ENCODE measurements at regions not wholly inside any gene's neighbourhood (a gene's known extent, or its start where the extent isn't known, plus 50 kb on each side); places are given as distances from the start of the nearest gene placed in this dataset.

DNA sequence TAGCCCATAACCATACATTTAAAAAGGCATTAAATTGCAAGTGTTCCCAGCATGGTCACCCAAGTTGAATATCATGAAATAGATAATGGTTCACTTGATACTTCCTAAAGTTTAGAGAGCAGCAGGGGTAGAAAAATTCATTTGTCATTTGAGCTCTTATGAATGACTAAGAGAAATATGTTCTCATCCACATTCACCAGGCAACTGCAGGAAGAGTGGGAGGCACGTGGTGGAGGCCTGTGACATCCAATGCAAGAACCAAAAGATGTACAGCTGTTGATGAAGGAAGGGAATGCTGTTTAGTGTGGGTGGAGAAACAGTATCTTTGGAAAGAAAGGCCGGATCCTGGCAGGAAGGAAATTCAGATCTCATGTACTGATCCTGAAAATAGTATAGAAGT, 473.1 kb downstream of the ADGRL2 start:
- Histone ChIP-seq H3K27ac (ENCODE audit: low read depth, low read length) (no peak overlapping the region), H3K9me3 (ENCODE audit: control insufficient read depth in 5 of 5, low read length in 5 of 5) (peaks cover 0 to 3% (median 0%) of the 10 kb centered on the region in 5 donors), H3K27me3 (ENCODE audit: control insufficient read depth in 5 of 5, insufficient read depth in 4 of 5, low read length in 5 of 5) (no peaks in the 10 kb centered on the region), H3K9ac (ENCODE audit: low read length in 5 of 5) (no peak overlapping the region), H3K36me3 (ENCODE audit: control insufficient read depth in 5 of 5, insufficient read depth in 5 of 5, low read length in 5 of 5) (no peaks in the 10 kb centered on the region), H3K4me3 (ENCODE audit: low read depth in 1 of 5, low read length in 5 of 5) (no peak overlapping the region), H3K4me1 (ENCODE audit: control insufficient read depth in 5 of 5, insufficient read depth in 5 of 5, low read length in 5 of 5) (peaks cover 0 to 2% (median 0%) of the 10 kb centered on the region in 5 donors)

DNA sequence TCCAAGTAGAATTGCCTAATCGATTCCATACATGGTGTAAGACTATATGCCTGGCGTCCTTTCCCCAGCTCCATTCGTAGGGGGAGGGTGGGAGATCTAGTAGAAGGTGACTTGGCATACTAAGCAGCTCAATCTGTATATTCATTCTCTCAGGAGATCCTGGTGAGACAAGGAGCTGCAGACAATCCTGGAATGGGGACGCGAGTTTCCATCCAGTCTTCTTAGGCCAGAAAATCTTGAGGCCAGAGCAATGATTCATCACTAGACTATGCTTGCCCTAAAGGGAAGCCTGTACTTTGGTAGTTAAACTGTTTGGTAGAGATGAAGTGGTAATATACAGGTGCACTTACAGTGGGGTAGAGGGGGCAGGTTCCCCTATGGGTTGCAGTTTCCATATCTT, 468.7 kb downstream of the ADGRL2 start:
- H3K27me3 ChIP-seq (ENCODE audit: control insufficient read depth in 5 of 5, insufficient read depth in 4 of 5, low read length in 5 of 5): no peaks in the 10 kb centered on the region
- peaks cover 0 to 3% (median 0%) of the 10 kb centered on the region in 5 donors for H3K9me3 ChIP-seq (ENCODE audit: control insufficient read depth in 5 of 5, low read length in 5 of 5)
- H3K4me3 ChIP-seq (ENCODE audit: low read depth in 1 of 5, low read length in 5 of 5): no peak overlapping the region
- H3K4me1 ChIP-seq (ENCODE audit: control insufficient read depth in 5 of 5, insufficient read depth in 5 of 5, low read length in 5 of 5): peaks cover 0 to 2% (median 0%) of the 10 kb centered on the region in 5 donors
- H3K27ac ChIP-seq (ENCODE audit: low read depth, low read length): no peak overlapping the region
- no peaks in the 10 kb centered on the region for H3K36me3 ChIP-seq (ENCODE audit: control insufficient read depth in 5 of 5, insufficient read depth in 5 of 5, low read length in 5 of 5)
- no peak overlapping the region for H3K9ac ChIP-seq (ENCODE audit: low read length in 5 of 5)

DNA sequence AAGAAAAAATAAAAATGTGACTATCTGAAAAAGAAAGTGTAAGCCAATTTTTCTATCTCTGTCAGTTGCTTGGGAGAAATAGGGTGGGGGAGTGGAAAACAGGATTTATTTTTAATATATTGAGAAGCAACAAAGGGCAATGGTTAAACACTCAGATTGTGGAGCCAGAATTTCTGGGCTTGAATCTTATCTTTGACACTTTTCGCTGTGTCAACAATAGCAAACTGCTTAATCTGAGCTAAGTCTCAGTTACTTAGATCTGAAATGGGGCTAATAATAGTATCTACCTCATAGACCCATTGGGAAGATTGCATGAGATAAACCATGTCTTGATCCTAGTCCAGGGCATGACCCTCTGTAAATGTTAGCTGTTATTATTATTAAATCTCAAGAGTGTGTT, 468.1 kb downstream of the ADGRL2 start:
- H3K36me3 ChIP-seq (ENCODE audit: control insufficient read depth in 5 of 5, insufficient read depth in 5 of 5, low read length in 5 of 5): no peaks in the 10 kb centered on the region
- peaks cover 0 to 3% (median 0%) of the 10 kb centered on the region in 5 donors for H3K9me3 ChIP-seq (ENCODE audit: control insufficient read depth in 5 of 5, low read length in 5 of 5)
- no peaks in the 10 kb centered on the region for H3K27me3 ChIP-seq (ENCODE audit: control insufficient read depth in 5 of 5, insufficient read depth in 4 of 5, low read length in 5 of 5)
- no peak overlapping the region for H3K27ac ChIP-seq (ENCODE audit: low read depth, low read length)
- H3K4me1 ChIP-seq (ENCODE audit: control insufficient read depth in 5 of 5, insufficient read depth in 5 of 5, low read length in 5 of 5): peaks cover 0 to 2% (median 0%) of the 10 kb centered on the region in 5 donors
- no peak overlapping the region for H3K4me3 ChIP-seq (ENCODE audit: low read depth in 1 of 5, low read length in 5 of 5)
- no peak overlapping the region for H3K9ac ChIP-seq (ENCODE audit: low read length in 5 of 5)

DNA sequence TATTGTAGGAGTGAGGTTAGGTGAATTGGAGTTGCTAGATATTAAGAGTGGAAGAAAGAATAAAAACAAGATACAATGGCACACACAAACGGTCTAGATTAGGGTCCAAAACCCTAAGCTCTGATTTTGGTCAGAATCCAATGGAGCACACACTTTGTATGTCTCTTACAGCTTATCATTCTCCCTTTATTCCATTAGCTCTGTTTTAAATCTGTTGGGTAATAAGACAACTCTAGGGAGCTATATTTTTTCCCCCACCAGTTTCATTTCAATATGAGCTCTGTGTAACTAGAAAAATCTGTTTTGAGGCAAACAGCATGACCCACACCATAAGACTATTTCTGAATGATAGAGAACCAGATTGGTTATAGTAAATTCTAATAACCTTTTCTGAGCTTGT, 465.6 kb downstream of the ADGRL2 start:
- Histone ChIP-seq H3K9ac (ENCODE audit: low read length in 5 of 5) (no peak overlapping the region), H3K9me3 (ENCODE audit: control insufficient read depth in 5 of 5, low read length in 5 of 5) (peaks cover 0 to 3% (median 0%) of the 10 kb centered on the region in 5 donors), H3K4me3 (ENCODE audit: low read depth in 1 of 5, low read length in 5 of 5) (no peak overlapping the region), H3K27me3 (ENCODE audit: control insufficient read depth in 5 of 5, insufficient read depth in 4 of 5, low read length in 5 of 5) (no peaks in the 10 kb centered on the region), H3K4me1 (ENCODE audit: control insufficient read depth in 5 of 5, insufficient read depth in 5 of 5, low read length in 5 of 5) (peaks cover 0 to 2% (median 0%) of the 10 kb centered on the region in 5 donors), H3K27ac (ENCODE audit: low read depth, low read length) (no peak overlapping the region), H3K36me3 (ENCODE audit: control insufficient read depth in 5 of 5, insufficient read depth in 5 of 5, low read length in 5 of 5) (no peaks in the 10 kb centered on the region)

DNA sequence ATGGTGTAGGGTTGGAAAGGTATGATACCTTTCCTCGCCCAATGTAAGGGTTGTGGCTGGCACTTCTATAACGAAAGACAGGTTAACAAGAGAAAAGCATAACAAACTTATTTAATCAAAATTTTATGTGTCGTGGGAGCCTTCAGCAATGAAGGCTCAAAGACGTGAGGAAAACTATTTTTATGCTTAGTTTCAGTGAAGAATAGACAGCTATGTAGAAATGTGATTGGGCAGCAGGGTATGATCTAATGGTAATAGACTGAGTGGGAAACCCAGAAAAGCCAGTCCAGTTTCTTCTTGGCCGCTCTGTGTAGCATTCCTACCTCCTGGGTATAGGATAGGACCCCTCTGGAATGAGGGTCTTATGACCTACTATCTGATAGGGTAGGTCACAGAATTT, 464.7 kb downstream of the ADGRL2 start:
- no peaks in the 10 kb centered on the region for H3K9me3 ChIP-seq (ENCODE audit: control insufficient read depth in 5 of 5, low read length in 5 of 5)
- peaks cover 0 to 2% (median 0%) of the 10 kb centered on the region in 5 donors for H3K4me1 ChIP-seq (ENCODE audit: control insufficient read depth in 5 of 5, insufficient read depth in 5 of 5, low read length in 5 of 5)
- no peaks in the 10 kb centered on the region for H3K27me3 ChIP-seq (ENCODE audit: control insufficient read depth in 5 of 5, insufficient read depth in 4 of 5, low read length in 5 of 5)
- H3K27ac ChIP-seq (ENCODE audit: low read depth, low read length): no peak overlapping the region
- no peak overlapping the region for H3K9ac ChIP-seq (ENCODE audit: low read length in 5 of 5)
- H3K36me3 ChIP-seq (ENCODE audit: control insufficient read depth in 5 of 5, insufficient read depth in 5 of 5, low read length in 5 of 5): no peaks in the 10 kb centered on the region
- no peak overlapping the region for H3K4me3 ChIP-seq (ENCODE audit: low read depth in 1 of 5, low read length in 5 of 5)

DNA sequence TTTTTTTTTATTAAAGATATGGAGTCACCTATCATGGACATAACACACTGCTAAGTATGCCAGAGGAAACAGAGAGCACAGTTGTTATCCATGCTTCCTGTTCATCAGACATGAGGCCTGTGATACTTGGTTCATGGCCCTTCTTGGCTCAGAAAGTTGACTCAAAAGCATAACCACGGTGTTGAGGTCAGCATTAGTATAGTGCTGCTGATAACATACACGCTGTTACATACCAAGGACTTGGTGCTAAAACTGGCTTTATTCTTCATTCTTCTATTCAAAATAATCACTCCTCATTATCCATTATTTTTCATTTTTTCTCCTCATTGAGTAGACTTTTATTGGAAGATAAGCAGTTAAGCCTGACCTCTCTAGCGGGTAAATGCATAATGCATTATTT, 464.1 kb downstream of the ADGRL2 start:
- Histone ChIP-seq H3K9ac (ENCODE audit: low read length in 5 of 5) (no peak overlapping the region), H3K9me3 (ENCODE audit: control insufficient read depth in 5 of 5, low read length in 5 of 5) (no peaks in the 10 kb centered on the region), H3K4me3 (ENCODE audit: low read depth in 1 of 5, low read length in 5 of 5) (no peak overlapping the region), H3K36me3 (ENCODE audit: control insufficient read depth in 5 of 5, insufficient read depth in 5 of 5, low read length in 5 of 5) (no peaks in the 10 kb centered on the region), H3K27ac (ENCODE audit: low read depth, low read length) (no peak overlapping the region), H3K27me3 (ENCODE audit: control insufficient read depth in 5 of 5, insufficient read depth in 4 of 5, low read length in 5 of 5) (no peaks in the 10 kb centered on the region), H3K4me1 (ENCODE audit: control insufficient read depth in 5 of 5, insufficient read depth in 5 of 5, low read length in 5 of 5) (peaks cover 0 to 2% (median 0%) of the 10 kb centered on the region in 5 donors)

DNA sequence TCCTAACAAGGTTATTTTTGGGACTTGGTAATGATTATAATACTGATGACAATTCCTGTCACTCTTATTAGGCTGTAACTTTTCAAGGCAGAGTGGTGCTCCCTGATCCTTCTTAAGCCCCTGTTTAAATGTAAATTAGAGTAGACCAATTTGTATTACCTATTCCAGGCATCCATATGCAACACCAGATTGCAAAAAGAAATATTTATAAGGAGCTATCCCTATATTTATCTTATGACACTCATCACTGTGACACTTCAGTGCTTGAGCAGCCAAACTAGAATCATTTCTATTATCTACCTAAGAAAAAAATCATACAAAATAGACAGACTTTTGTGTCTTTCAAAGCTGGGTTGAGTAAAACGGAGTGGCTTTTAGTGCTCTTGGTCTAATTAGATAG, 462.7 kb downstream of the ADGRL2 start:
- H3K4me1 ChIP-seq (ENCODE audit: control insufficient read depth in 5 of 5, insufficient read depth in 5 of 5, low read length in 5 of 5): no peaks in the 10 kb centered on the region
- H3K27ac ChIP-seq (ENCODE audit: low read depth, low read length): no peak overlapping the region
- no peak overlapping the region for H3K4me3 ChIP-seq (ENCODE audit: low read depth in 1 of 5, low read length in 5 of 5)
- H3K36me3 ChIP-seq (ENCODE audit: control insufficient read depth in 5 of 5, insufficient read depth in 5 of 5, low read length in 5 of 5): no peaks in the 10 kb centered on the region
- no peaks in the 10 kb centered on the region for H3K9me3 ChIP-seq (ENCODE audit: control insufficient read depth in 5 of 5, low read length in 5 of 5)
- H3K27me3 ChIP-seq (ENCODE audit: control insufficient read depth in 5 of 5, insufficient read depth in 4 of 5, low read length in 5 of 5): no peaks in the 10 kb centered on the region
- H3K9ac ChIP-seq (ENCODE audit: low read length in 5 of 5): no peak overlapping the region

DNA sequence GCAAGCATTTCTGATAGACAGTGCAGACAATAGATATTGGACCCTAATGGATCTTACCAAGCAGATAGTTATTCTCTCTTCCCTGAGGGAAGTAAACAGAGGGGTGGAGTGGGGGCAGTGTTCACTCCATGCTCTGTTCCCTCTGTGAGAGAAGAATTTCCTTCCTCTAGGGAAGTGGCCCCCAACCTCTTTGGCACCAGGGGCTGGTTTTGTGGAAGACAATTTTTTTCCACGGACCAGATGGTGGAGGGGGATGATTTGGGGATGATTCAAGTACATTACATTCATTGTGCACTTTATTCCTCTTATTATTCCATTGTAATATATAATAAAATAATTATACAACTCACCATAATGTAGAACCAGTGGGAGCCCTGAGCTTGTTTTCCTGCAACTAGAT, 459.9 kb downstream of the ADGRL2 start:
- H3K27ac ChIP-seq (ENCODE audit: low read depth, low read length): no peak overlapping the region
- H3K9ac ChIP-seq (ENCODE audit: low read length in 5 of 5): no peak overlapping the region
- H3K4me3 ChIP-seq (ENCODE audit: low read depth in 1 of 5, low read length in 5 of 5): no peak overlapping the region
- no peaks in the 10 kb centered on the region for H3K9me3 ChIP-seq (ENCODE audit: control insufficient read depth in 5 of 5, low read length in 5 of 5)
- no peaks in the 10 kb centered on the region for H3K36me3 ChIP-seq (ENCODE audit: control insufficient read depth in 5 of 5, insufficient read depth in 5 of 5, low read length in 5 of 5)
- no peaks in the 10 kb centered on the region for H3K4me1 ChIP-seq (ENCODE audit: control insufficient read depth in 5 of 5, insufficient read depth in 5 of 5, low read length in 5 of 5)
- H3K27me3 ChIP-seq (ENCODE audit: control insufficient read depth in 5 of 5, insufficient read depth in 4 of 5, low read length in 5 of 5): no peaks in the 10 kb centered on the region

DNA sequence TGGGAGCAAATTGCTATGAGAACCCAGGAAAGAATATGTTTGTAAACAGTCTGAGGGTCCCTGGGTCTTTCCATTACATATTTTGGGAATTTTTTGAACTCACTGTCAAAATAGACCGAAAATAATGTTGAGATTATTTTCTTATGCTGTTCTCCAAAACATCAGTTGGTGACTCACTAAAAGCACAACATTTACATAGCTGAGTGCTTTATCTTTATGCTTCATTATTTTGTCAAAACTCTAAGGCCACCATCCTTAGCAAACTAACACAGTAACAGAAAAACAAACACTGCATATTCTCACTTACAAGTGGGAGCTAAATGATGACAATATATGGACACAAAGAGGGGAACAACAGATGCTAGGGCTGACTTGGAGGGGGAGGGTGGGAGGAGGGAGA, 459.3 kb downstream of the ADGRL2 start:
- no peaks in the 10 kb centered on the region for H3K9me3 ChIP-seq (ENCODE audit: control insufficient read depth in 5 of 5, low read length in 5 of 5)
- no peak overlapping the region for H3K4me3 ChIP-seq (ENCODE audit: low read depth in 1 of 5, low read length in 5 of 5)
- no peak overlapping the region for H3K9ac ChIP-seq (ENCODE audit: low read length in 5 of 5)
- no peaks in the 10 kb centered on the region for H3K27me3 ChIP-seq (ENCODE audit: control insufficient read depth in 5 of 5, insufficient read depth in 4 of 5, low read length in 5 of 5)
- H3K36me3 ChIP-seq (ENCODE audit: control insufficient read depth in 5 of 5, insufficient read depth in 5 of 5, low read length in 5 of 5): no peaks in the 10 kb centered on the region
- H3K4me1 ChIP-seq (ENCODE audit: control insufficient read depth in 5 of 5, insufficient read depth in 5 of 5, low read length in 5 of 5): no peaks in the 10 kb centered on the region
- no peak overlapping the region for H3K27ac ChIP-seq (ENCODE audit: low read depth, low read length)

DNA sequence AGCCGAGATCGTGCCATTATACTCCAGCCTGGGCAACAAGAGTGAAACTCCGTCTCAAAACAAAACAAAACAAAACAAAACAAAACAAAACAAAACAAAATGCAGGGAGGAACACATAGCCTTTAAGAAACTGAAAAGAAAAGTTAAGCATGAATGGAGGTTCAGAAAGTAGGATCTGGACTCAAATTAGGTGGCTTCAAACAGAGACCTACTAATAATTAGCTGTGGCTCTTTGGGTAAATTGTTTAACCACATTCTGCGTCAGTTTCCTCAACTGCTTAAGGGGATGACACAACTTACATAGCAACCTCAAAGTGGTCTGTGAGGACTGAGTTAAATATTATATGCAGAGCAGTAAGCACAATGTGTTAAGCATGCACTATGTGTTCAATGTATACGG, 458.2 kb downstream of the ADGRL2 start:
- Histone ChIP-seq H3K36me3 (ENCODE audit: control insufficient read depth in 5 of 5, insufficient read depth in 5 of 5, low read length in 5 of 5) (no peaks in the 10 kb centered on the region), H3K9ac (ENCODE audit: low read length in 5 of 5) (no peak overlapping the region), H3K4me1 (ENCODE audit: control insufficient read depth in 5 of 5, insufficient read depth in 5 of 5, low read length in 5 of 5) (no peaks in the 10 kb centered on the region), H3K9me3 (ENCODE audit: control insufficient read depth in 5 of 5, low read length in 5 of 5) (no peaks in the 10 kb centered on the region), H3K27me3 (ENCODE audit: control insufficient read depth in 5 of 5, insufficient read depth in 4 of 5, low read length in 5 of 5) (no peaks in the 10 kb centered on the region), H3K4me3 (ENCODE audit: low read depth in 1 of 5, low read length in 5 of 5) (no peak overlapping the region), H3K27ac (ENCODE audit: low read depth, low read length) (no peak overlapping the region)

DNA sequence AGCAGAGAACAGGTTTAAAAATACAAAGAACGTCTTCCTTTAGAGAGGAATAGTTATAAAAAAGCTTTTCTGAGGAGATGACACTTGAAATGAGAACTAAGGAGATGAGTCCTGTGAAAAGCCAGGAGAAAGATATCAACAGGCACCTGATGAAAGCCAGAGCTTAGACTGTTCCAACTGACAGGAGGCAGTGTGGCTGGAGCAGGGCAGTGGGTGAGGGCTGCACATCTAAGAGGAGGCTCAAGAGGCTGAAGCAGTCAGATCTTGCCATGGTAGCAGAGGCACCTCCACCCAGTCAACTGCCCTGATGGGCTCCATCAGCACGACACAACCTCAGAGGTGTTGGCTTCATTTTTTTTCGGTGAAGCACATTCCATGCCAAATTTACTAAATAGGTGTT, 445.3 kb downstream of the ADGRL2 start:
- Histone ChIP-seq H3K27me3 (ENCODE audit: control insufficient read depth in 5 of 5, insufficient read depth in 4 of 5, low read length in 5 of 5) (no peaks in the 10 kb centered on the region), H3K36me3 (ENCODE audit: control insufficient read depth in 5 of 5, insufficient read depth in 5 of 5, low read length in 5 of 5) (no peaks in the 10 kb centered on the region), H3K9ac (ENCODE audit: low read length in 5 of 5) (no peak overlapping the region), H3K9me3 (ENCODE audit: control insufficient read depth in 5 of 5, low read length in 5 of 5) (peaks cover 2 to 5% (median 5%) of the 10 kb centered on the region in 5 donors), H3K27ac (ENCODE audit: low read depth, low read length) (no peak overlapping the region), H3K4me3 (ENCODE audit: low read depth in 1 of 5, low read length in 5 of 5) (no peak overlapping the region), H3K4me1 (ENCODE audit: control insufficient read depth in 5 of 5, insufficient read depth in 5 of 5, low read length in 5 of 5) (no peaks in the 10 kb centered on the region)

All from subcutaneous abdominal adipose tissue (tissue), 5 donors.